ENCODE measurements at regions not wholly inside any gene's neighbourhood (a gene's known extent, or its start where the extent isn't known, plus 50 kb on each side); places are given as distances from the start of the nearest gene placed in this dataset.

DNA sequence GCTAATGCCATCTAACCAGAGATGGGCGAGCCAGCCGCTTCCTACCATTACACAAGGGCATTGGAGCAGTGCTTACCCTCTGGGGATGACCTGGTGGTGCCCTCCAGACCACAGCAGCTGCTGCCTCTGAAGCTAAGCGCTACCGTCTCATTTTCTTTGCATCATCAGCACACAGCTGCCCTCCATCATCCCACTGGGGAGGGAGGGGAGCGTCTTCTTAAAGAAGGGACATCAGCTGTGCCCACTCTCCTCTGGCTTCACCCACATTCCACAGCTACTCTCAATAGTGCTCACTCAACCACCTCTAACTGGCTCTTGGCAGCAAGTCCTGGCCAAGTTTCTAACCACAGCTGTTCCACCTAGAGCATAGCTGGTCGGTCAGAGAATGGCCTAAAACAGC, 503.4 kb downstream of the NFIB start:
- no TSS peak for BruUV-seq (replicated peaks)

DNA sequence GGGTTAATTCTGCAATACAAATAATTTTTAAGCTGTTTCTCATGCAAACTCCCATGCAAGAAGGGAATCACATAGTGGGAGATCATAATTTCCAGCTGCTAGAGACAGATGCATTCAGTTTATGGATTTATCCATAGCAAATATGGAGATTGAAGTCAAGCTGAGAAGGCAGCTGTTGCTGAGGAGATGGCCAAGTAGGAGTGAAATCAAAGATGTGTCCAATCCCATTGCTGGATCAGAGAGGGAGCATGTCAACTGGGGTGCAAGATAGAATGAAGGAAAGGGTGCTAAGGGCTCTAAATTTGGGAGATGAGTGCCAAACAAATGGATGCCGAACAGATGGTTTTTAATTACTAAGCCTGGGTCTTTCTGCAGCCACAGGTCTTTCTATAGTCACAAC, 504.5 kb downstream of the NFIB start:
- Histone ChIP-seq H2AFZ (ENCODE audit: low read length) (no peak overlapping the region), H3K4me3 (ENCODE audit: low read depth, low read length, poor library complexity, severe bottlenecking) (no peak overlapping the region), H3K27ac (ENCODE audit: low read depth, low read length, poor library complexity, severe bottlenecking) (no peak overlapping the region), H3K36me3 (ENCODE audit: insufficient read depth, low read length) (no peaks in the 10 kb centered on the region), H4K20me1 (ENCODE audit: insufficient read depth, low read length) (no peaks in the 10 kb centered on the region), H3K9me3 (ENCODE audit: low read length) (no peaks in the 10 kb centered on the region), H3K79me2 (ENCODE audit: insufficient read depth, low read depth, low read length) (no peaks in the 10 kb centered on the region), H3K4me1 (ENCODE audit: insufficient read depth, low read length, poor library complexity, severe bottlenecking) (no peaks in the 10 kb centered on the region), H3K4me2 (ENCODE audit: low read length) (no peak overlapping the region), H3K9me2 (ENCODE audit: insufficient read depth, low read length) (no peaks in the 10 kb centered on the region)
- no peak for TF ChIP-seq EZH2phosphoT487 (IDR thresholded peaks at IDR 0.05; ENCODE audit: borderline replicate concordance, low read depth, low read length)
- TF ChIP-seq, protein P1, sequence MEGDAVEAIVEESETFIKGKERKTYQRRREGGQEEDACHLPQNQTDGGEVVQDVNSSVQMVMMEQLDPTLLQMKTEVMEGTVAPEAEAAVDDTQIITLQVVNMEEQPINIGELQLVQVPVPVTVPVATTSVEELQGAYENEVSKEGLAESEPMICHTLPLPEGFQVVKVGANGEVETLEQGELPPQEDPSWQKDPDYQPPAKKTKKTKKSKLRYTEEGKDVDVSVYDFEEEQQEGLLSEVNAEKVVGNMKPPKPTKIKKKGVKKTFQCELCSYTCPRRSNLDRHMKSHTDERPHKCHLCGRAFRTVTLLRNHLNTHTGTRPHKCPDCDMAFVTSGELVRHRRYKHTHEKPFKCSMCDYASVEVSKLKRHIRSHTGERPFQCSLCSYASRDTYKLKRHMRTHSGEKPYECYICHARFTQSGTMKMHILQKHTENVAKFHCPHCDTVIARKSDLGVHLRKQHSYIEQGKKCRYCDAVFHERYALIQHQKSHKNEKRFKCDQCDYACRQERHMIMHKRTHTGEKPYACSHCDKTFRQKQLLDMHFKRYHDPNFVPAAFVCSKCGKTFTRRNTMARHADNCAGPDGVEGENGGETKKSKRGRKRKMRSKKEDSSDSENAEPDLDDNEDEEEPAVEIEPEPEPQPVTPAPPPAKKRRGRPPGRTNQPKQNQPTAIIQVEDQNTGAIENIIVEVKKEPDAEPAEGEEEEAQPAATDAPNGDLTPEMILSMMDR (conservative IDR thresholded peaks at IDR 0.05; ENCODE audit: low read length) = no peak
- no TSS peak for BruUV-seq (replicated peaks)
- CTCF ChIA-PET (ENCODE audit: unreplicated experiment) = no interaction called here
- no peak for DNase-seq (ENCODE audit: low spot score)
- intact Hi-C loops (cut with micrococcal nuclease; ENCODE audit: unreplicated experiment) = no loop called here
- POLR2A ChIA-PET = interaction anchor here (0.8 kb wide), 1 partner anchor 17 kb away, joined by 3 read pairs; no protein-coding TSS in a partner anchor

More for the DNA sequence above, 503.4 kb downstream of the NFIB start:
- Histone ChIP-seq H2AFZ (ENCODE audit: low read length) (no peak overlapping the region), H3K79me2 (ENCODE audit: insufficient read depth, low read depth, low read length) (no peaks in the 10 kb centered on the region), H3K9me2 (ENCODE audit: insufficient read depth, low read length) (no peaks in the 10 kb centered on the region), H3K27ac (ENCODE audit: low read depth, low read length, poor library complexity, severe bottlenecking) (no peak overlapping the region), H3K4me2 (ENCODE audit: low read length) (no peak overlapping the region), H3K4me3 (ENCODE audit: low read depth, low read length, poor library complexity, severe bottlenecking) (no peak overlapping the region), H3K4me1 (ENCODE audit: insufficient read depth, low read length, poor library complexity, severe bottlenecking) (no peaks in the 10 kb centered on the region), H3K9me3 (ENCODE audit: low read length) (no peaks in the 10 kb centered on the region), H4K20me1 (ENCODE audit: insufficient read depth, low read length) (no peaks in the 10 kb centered on the region), H3K36me3 (ENCODE audit: insufficient read depth, low read length) (no peaks in the 10 kb centered on the region)
- CTCF ChIA-PET (ENCODE audit: unreplicated experiment) = no interaction called here
- TF ChIP-seq EZH2phosphoT487 (IDR thresholded peaks at IDR 0.05; ENCODE audit: borderline replicate concordance, low read depth, low read length) = no peak
- TF ChIP-seq, protein P1 (conservative IDR thresholded peaks at IDR 0.05; ENCODE audit: low read length) = no peak
- DNase-seq (ENCODE audit: low spot score) = no peak
- POLR2A ChIA-PET = interaction anchor here (0.7 kb wide), 1 partner anchor 23 kb away, joined by 3 read pairs; no protein-coding TSS in a partner anchor
- intact Hi-C loops (cut with micrococcal nuclease; ENCODE audit: unreplicated experiment) = no loop called here

DNA sequence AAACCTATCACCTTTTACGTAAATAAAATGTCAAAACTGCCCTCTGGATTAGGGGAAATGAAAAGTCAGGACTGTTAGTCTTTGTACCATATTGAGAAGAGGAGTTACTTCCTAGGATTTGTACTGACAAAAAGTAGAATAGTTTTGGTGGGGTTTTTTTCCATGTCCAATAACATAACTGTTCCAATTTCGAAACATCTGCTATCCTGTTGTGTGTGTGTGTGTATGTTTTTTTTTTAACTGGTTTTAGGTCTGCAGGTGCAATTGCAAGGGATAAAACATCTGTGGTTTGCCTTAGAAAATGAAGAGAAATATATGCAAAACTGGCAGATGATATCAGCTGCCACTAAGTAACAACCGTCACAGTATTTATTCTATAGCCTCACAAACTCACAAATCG, 506.8 kb downstream of the NFIB start:
- no peaks in the 10 kb centered on the region for H3K79me2 ChIP-seq (ENCODE audit: insufficient read depth, low read depth, low read length)
- no peaks in the 10 kb centered on the region for H3K36me3 ChIP-seq (ENCODE audit: insufficient read depth, low read length)
- BruUV-seq (replicated peaks) = no TSS peak
- DNase-seq (ENCODE audit: low spot score) = no peak
- TF ChIP-seq, protein P1 (conservative IDR thresholded peaks at IDR 0.05; ENCODE audit: low read length) = no peak
- TF ChIP-seq EZH2phosphoT487 (IDR thresholded peaks at IDR 0.05; ENCODE audit: borderline replicate concordance, low read depth, low read length) = no peak
- H3K4me2 ChIP-seq (ENCODE audit: low read length) = no peak overlapping the region
- H3K9me2 ChIP-seq (ENCODE audit: insufficient read depth, low read length) = no peaks in the 10 kb centered on the region
- H2AFZ ChIP-seq (ENCODE audit: low read length) = no peak overlapping the region
- intact Hi-C loops (cut with micrococcal nuclease; ENCODE audit: unreplicated experiment) = no loop called here
- no peaks in the 10 kb centered on the region for H4K20me1 ChIP-seq (ENCODE audit: insufficient read depth, low read length)
- ChIA-PET POLR2A (no interaction called here), CTCF (ENCODE audit: unreplicated experiment) (no interaction called here)
- H3K4me3 ChIP-seq (ENCODE audit: low read depth, low read length, poor library complexity, severe bottlenecking) = no peak overlapping the region
- H3K4me1 ChIP-seq (ENCODE audit: insufficient read depth, low read length, poor library complexity, severe bottlenecking) = no peaks in the 10 kb centered on the region
- H3K9me3 ChIP-seq (ENCODE audit: low read length) = no peaks in the 10 kb centered on the region
- no peak overlapping the region for H3K27ac ChIP-seq (ENCODE audit: low read depth, low read length, poor library complexity, severe bottlenecking)

Data from OCI-LY7 (cell line).